Spleen (tissue), 11 donors: ENCODE measurements at regions not wholly inside any gene's neighbourhood (a gene's known extent, or its start where the extent isn't known, plus 50 kb on each side); places are given as distances from the start of the nearest gene placed in this dataset.

ENCODE experiments used
- DNase-seq: peaks from one replicate; pipeline ENCODE4 v3.0.0-alpha.2; 2020
- H3K27ac ChIP-seq, 8 donors: fragments of 200-600 bp; sonication (generic) in 7 of 8; 1 replicate in 4 of 8; 2 replicates in 4 of 8; pipeline versions ENCODE4 v1.5.0 to v1.8.0; 2016 to 2021; ENCODE audit warnings: inconsistent platforms in 4 of 8, mild to moderate bottlenecking in 4 of 8, moderate library complexity in 1 of 8
- H3K27me3 ChIP-seq, 7 donors: fragments of 200-600 bp; sonication (generic) in 6 of 7; replicated peaks in 1 of 7; 1 replicate in 4 of 7; 2 replicates in 3 of 7; pipeline versions ENCODE4 v1.5.0 to v1.8.0; 2016 to 2021; ENCODE audit warnings: inconsistent platforms in 3 of 7, mild to moderate bottlenecking in 1 of 7
- H3K36me3 ChIP-seq, 6 donors: fragments of 200-600 bp; sonication (generic) in 5 of 6; 1 replicate in 4 of 6; 2 replicates in 2 of 6; pipeline versions ENCODE4 v1.5.0 to v1.8.0; 2016 to 2021; ENCODE audit warnings: inconsistent platforms in 2 of 6
- H3K4me1 ChIP-seq, 6 donors: fragments of 200-600 bp; sonication (generic) in 5 of 6; 1 replicate in 3 of 6; 2 replicates in 3 of 6; pipeline versions ENCODE4 v1.5.0 to v1.8.0; 2016 to 2021; ENCODE audit warnings: inconsistent platforms in 3 of 6
- H3K4me3 ChIP-seq, 8 donors: fragments of 200-600 bp; sonication (generic) in 7 of 8; 1 replicate in 4 of 8; 2 replicates in 4 of 8; pipeline versions ENCODE4 v1.5.0 to v1.8.0; 2016 to 2021; ENCODE audit warnings: inconsistent platforms in 4 of 8, mild to moderate bottlenecking in 4 of 8, moderate library complexity in 2 of 8
- H3K9me3 ChIP-seq, 8 donors: fragments of 200-600 bp; sonication (generic) in 7 of 8; 1 replicate in 4 of 8; 2 replicates in 4 of 8; pipeline versions ENCODE4 v1.5.0 to v1.8.0; 2016 to 2021; ENCODE audit warnings: inconsistent platforms in 4 of 8
- POLR2A ChIP-seq, 3 donors: fragments of 450-650 bp; IDR thresholded peaks; one replicate each; pipeline ENCODE4 v1.5.1; 2017; ENCODE audit warnings: antibody characterized with exemption in 3 of 3, mild to moderate bottlenecking in 1 of 3
- POLR2AphosphoS5 ChIP-seq, 3 donors: sonication (generic); formaldehyde crosslinking; IDR thresholded peaks; one replicate each; pipeline ENCODE4 v1.5.1; 2017; ENCODE audit warnings: antibody characterized with exemption in 3 of 3
- WGBS, 5 donors: extraction: QIAGEN DNeasy Blood & Tissue Kit in 3 of 5; methylation state at CpG; one replicate each; pipeline versions ENCODE4 v1.1.5 to v1.1.7; 2013 to 2018; 5-methylcytosine and 5-hydroxymethylcytosine counted together
- intact Hi-C: fragments of 100-400 bp; cut with DNase I; formaldehyde crosslinking; loops from one replicate; pipeline ENCODE4 v1.15.0; 2023; ENCODE audit warnings: low total_unique reads
- TF ChIP-seq, protein P1 (sequence below), 11 experiments: fragments of 200-600 bp in 7 of 11; fragments of 450-650 bp in 4 of 11; sonication (generic) in 4 of 11; IDR thresholded peaks in 8 of 11; conservative IDR thresholded peaks in 3 of 11; 1 replicate in 7 of 11; 2 replicates in 4 of 11; pipeline versions ENCODE4 v1.4.0 to v1.8.0; 2016 to 2021; ENCODE audit warnings: antibody characterized with exemption in 11 of 11, inconsistent platforms in 4 of 11, mild to moderate bottlenecking in 1 of 11
- donor health status: healthy with polysubstance abuse.
- donor health status: DM: no; HTN: no; CAD: no; lungs with moderate emphysema.
- donor health status: DM: no; HTN: no; CAD: no.
- donor health status: Bipolar disorder and iron deficiency.
- donor health status: healthy.
- donor health status: DM: no; HTN: no; CAD: no.
- donor health status: DM: yes; HTN: yes; CAD: no.

DNA sequence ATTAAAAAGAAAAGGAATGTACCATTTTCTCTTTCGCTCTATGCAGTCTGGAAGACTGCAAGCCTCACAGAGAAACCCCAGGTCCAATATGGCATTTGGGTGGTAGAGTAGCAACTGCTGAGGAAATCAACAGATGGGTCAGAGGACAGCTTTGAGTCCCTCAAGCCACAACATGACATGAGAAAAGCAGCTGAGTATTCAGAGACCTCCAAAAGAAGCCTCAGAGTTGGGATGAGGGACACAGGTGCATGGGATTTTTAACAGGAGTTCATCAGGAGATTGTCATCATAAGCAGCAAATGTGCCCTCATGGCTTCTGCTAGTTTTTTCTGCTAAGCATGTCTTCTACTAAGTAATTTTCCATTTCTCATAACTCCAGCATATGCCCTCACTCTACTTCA is 111.6 kb downstream of the BLID start:
- Histone ChIP-seq H3K9me3 (no peaks in the 10 kb centered on the region), H3K27ac (no peak overlapping the region), H3K4me3 (no peak overlapping the region), H3K27me3 (no peaks in the 10 kb centered on the region), H3K4me1 (no peaks in the 10 kb centered on the region), H3K36me3 (no peaks in the 10 kb centered on the region)
- TF ChIP-seq POLR2AphosphoS5 (IDR thresholded peaks at IDR 0.05) (no peak), POLR2A (IDR thresholded peaks at IDR 0.05) (no peak)
- TF ChIP-seq, protein P1, sequence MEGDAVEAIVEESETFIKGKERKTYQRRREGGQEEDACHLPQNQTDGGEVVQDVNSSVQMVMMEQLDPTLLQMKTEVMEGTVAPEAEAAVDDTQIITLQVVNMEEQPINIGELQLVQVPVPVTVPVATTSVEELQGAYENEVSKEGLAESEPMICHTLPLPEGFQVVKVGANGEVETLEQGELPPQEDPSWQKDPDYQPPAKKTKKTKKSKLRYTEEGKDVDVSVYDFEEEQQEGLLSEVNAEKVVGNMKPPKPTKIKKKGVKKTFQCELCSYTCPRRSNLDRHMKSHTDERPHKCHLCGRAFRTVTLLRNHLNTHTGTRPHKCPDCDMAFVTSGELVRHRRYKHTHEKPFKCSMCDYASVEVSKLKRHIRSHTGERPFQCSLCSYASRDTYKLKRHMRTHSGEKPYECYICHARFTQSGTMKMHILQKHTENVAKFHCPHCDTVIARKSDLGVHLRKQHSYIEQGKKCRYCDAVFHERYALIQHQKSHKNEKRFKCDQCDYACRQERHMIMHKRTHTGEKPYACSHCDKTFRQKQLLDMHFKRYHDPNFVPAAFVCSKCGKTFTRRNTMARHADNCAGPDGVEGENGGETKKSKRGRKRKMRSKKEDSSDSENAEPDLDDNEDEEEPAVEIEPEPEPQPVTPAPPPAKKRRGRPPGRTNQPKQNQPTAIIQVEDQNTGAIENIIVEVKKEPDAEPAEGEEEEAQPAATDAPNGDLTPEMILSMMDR (IDR thresholded peaks at IDR 0.05 in 8 of 11, conservative IDR thresholded peaks at IDR 0.05 in 3 of 11) = no peak
- WGBS, 5 donors = 90 to 100% (median 97%) methylated on average over 1 of the region's 1 CpG
- DNase-seq = no peak
- intact Hi-C loops = no loop called here

DNA sequence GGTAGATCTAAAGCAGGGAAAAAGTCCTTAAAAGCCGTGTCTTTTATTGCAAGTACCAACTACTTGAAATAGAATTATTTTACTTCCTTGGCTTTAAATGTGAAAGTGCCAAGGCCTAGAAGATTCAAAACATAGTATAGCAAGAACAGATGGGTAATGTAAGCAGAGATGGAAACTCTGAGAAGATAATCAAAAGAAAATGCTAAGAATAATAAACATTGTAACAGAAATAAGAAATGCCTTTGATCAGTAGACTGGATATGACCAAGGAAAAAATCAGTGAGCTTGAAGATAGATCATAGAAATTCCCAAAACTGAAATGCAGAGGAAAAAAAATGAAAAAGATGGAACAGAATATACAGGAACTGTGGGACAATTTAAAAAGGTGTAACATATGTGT is 113.1 kb downstream of the BLID start:
- H3K27ac ChIP-seq = no peak overlapping the region
- intact Hi-C loops = no loop called here
- H3K4me3 ChIP-seq = no peak overlapping the region
- TF ChIP-seq POLR2AphosphoS5 (IDR thresholded peaks at IDR 0.05) (no peak), POLR2A (IDR thresholded peaks at IDR 0.05) (no peak)
- TF ChIP-seq, protein P1 (IDR thresholded peaks at IDR 0.05 in 8 of 11, conservative IDR thresholded peaks at IDR 0.05 in 3 of 11) = no peak
- DNase-seq = no peak
- no peaks in the 10 kb centered on the region for H3K36me3 ChIP-seq
- 55 to 87% (median 67%) methylated on average over 1 of the region's 1 CpG for WGBS, 5 donors
- no peaks in the 10 kb centered on the region for H3K4me1 ChIP-seq
- no peaks in the 10 kb centered on the region for H3K9me3 ChIP-seq
- no peaks in the 10 kb centered on the region for H3K27me3 ChIP-seq

DNA sequence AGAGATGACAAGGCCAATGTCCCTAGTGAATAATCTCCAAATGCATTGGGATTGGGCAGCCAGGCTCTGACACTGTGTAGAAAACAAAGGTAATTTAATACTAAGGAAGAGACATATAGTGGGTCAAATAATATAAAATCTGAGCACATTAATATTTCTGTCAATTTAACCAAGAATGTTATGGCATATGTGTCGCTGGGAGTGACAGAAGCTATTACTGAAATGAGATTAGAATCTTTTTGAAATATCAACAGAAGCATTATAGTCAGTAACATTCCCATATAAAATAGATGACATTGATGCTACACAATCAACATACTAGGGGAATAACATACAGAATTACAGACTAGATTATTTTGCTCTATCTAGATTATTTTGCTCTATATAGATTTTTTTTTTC is 114.0 kb downstream of the BLID start:
- H3K27me3 ChIP-seq = no peaks in the 10 kb centered on the region
- DNase-seq = no peak
- no peaks in the 10 kb centered on the region for H3K36me3 ChIP-seq
- 90 to 100% (median 95%) methylated on average over 1 of the region's 1 CpG for WGBS, 5 donors
- intact Hi-C loops = no loop called here
- no peak overlapping the region for H3K4me3 ChIP-seq
- no peaks in the 10 kb centered on the region for H3K9me3 ChIP-seq
- H3K4me1 ChIP-seq = no peaks in the 10 kb centered on the region
- TF ChIP-seq POLR2AphosphoS5 (IDR thresholded peaks at IDR 0.05) (no peak), POLR2A (IDR thresholded peaks at IDR 0.05) (no peak)
- TF ChIP-seq, protein P1 (IDR thresholded peaks at IDR 0.05 in 8 of 11, conservative IDR thresholded peaks at IDR 0.05 in 3 of 11) = no peak
- no peak overlapping the region for H3K27ac ChIP-seq

DNA sequence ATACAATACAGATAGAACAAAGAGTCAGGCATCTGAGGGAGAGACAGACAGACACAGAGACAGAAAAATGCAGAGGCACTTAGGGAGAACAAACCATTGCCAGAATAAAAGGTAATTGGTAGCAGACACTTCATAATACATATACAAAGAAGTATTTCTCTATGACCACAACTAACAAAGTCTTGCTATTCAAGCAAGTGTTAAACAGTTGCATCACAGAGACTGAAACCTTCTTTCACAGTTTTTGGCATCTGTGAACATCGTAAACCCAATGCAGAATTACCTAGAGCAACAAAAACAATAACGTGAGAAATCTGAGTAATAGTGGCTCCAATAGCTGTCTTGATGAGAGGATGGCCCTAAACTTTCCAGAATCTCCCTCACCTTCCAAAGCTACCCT is 116.4 kb downstream of the BLID start:
- H3K27me3 ChIP-seq = no peaks in the 10 kb centered on the region
- intact Hi-C loops = no loop called here
- no peak overlapping the region for H3K27ac ChIP-seq
- H3K36me3 ChIP-seq = no peaks in the 10 kb centered on the region
- no peak for DNase-seq
- TF ChIP-seq, protein P1 (IDR thresholded peaks at IDR 0.05 in 8 of 11, conservative IDR thresholded peaks at IDR 0.05 in 3 of 11) = no peak
- TF ChIP-seq POLR2AphosphoS5 (IDR thresholded peaks at IDR 0.05) = no peak
- no peak for TF ChIP-seq POLR2A (IDR thresholded peaks at IDR 0.05)
- no peak overlapping the region for H3K4me3 ChIP-seq
- WGBS, 5 donors = 73 to 98% (median 87%) methylated on average over 2 of the region's 2 CpGs
- no peaks in the 10 kb centered on the region for H3K4me1 ChIP-seq
- H3K9me3 ChIP-seq = peaks cover 0 to 3% (median 0%) of the 10 kb centered on the region in 8 donors
